ENCODE measurements at regions not wholly inside any gene's neighbourhood (a gene's known extent, or its start where the extent isn't known, plus 50 kb on each side); places are given as distances from the start of the nearest gene placed in this dataset.

GRCh38 chr9:134980991-134981390 lies 63.3 kb upstream of the FCN1 start:
- TF ChIP-seq CTCF (IDR thresholded peaks at IDR 0.05; ENCODE audit: insufficient read depth, low read length, poor library complexity, severe bottlenecking): no peak
- TF ChIP-seq EZH2phosphoT487 (conservative IDR thresholded peaks at IDR 0.05; ENCODE audit: low read length): no peak

Data from SU-DHL-6 (cell line).